HG03196 (cell line): ENCODE measurements at regions not wholly inside any gene's neighbourhood (a gene's known extent, or its start where the extent isn't known, plus 50 kb on each side); places are given as distances from the start of the nearest gene placed in this dataset.

ENCODE experiments used
- ATAC-seq: cut with Tn5 transposase; IDR thresholded peaks from one replicate; pipeline ENCODE4 v1.9.1; 2021; ENCODE audit not compliant: unreplicated experiment

DNA sequence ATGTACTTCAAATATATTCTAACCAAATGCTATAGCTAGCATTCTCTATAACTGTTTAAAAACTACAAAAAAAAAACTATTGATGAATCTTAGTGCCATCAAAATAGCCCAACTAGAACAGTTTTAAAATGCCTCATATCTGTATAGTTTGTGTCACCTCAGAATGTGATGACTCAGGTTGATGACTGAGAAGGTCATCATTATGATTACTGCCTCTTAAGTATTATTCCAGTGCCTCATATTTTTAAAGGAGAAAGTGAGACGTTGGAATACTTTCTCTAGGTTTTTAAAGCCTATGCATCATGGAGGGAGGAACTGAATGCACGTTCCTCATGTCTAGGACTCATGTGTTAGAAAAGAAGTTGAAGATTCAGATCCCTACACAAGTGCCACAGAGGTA lies 88.2 kb downstream of the TMA16 start:
- ATAC-seq, result no peak

DNA sequence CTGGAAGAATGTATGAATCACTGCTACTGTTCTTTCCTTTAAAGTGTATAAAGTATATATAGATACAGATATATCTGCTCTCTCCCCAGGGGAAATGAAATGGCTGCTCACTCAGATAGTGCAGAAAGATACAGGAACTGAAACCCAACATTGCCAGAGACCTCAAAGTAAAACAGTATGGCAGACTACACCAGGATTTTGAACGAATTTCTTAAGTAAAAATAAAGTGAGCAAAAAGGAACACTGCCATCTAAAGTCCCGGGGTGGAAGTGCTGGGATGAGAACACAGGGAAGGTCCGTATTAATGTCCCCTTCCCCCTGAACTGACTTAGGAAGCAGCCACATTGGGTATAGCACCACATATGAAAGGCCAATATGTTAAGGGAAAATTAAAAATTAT lies 93.4 kb downstream of the TMA16 start:
- peak; percentile 53 for ATAC-seq

DNA sequence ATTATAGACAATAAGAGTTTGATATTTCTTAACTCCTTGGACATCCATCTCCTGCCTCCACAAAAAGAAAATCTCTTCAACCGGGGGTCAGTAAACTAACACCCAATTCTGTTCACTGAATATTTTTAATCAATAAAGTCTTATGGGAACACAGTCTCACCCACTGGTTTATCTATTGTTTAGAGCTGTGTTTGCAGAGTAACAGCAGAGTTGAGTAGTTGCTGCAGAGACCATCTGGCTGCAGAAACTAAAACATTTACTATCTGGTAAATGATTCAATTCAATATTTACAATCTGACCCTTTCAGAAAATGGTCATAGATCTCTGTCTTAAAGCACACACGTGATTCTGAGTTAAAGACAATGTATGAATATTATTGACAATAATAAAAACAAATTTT lies 94.0 kb downstream of the TMA16 start:
- ATAC-seq, result no peak

DNA sequence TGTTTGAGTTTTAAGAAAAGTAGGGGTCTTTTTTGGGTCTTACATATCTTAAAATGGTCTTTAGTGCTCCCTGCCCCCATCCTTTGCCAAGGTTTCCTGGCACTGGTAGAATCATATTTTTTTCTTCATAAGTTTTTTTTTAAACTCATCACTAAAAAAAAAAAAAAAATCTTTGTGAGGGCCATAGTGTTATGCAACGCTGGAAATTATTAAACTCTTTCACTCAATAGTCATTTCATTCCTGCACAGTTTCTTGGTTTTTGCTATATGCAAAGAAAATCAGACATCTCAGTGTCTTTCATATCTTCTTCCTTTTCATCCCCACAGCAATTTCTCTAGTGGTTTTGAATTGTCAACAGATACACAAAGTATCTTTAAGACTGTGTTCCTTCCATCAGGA lies 95.6 kb downstream of the TMA16 start:
- peak; percentile 34 for ATAC-seq

DNA sequence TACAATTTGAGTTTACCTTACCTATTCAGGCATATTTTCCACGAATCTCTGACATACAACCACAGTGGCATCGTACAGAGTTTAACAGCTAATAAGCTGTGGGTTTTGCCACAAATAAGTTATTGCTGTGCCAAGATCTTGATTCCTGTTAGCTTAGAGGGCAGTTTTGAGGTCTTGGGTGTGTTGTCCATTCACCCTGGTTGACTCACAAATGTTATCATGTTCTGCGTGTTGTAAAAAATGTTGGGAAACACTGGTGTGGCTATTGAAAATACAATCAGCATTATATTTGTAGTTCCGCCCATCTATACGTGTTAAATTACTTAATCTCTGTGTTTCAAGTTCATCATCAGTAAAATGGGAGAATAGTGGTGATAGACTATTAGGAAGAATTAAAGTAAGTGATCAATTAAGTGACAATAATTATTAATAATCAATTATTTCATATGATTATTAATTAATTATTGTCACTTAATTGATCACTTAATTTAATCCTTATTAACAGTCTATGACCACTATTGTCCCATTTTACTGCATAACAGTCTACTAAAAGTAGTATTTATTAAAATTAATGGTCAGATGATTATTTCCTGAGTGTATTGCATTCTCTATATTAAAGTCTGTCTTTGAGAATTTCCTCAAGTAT lies 96.3 kb downstream of the TMA16 start:
- ATAC-seq, result no peak

DNA sequence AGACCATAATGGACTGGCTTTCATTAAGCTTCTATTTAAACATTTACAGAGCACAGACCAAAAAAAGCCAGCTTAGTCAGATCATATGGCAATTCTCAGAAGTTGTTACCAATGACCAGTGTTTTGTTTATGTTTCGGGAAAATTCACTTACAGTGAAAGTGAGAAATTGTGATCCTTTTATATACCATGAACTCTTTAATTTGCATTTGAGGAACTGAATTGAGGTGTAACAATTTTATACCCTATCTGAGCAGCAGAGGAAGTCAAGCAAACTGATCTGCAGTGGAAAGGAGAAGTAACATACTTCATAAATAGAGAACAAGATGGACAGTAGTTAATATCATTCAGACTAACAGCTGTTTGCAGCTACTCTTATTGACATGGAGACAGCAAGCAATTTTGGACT lies 97.1 kb downstream of the TMA16 start:
- ATAC-seq, result peak; percentile 87

DNA sequence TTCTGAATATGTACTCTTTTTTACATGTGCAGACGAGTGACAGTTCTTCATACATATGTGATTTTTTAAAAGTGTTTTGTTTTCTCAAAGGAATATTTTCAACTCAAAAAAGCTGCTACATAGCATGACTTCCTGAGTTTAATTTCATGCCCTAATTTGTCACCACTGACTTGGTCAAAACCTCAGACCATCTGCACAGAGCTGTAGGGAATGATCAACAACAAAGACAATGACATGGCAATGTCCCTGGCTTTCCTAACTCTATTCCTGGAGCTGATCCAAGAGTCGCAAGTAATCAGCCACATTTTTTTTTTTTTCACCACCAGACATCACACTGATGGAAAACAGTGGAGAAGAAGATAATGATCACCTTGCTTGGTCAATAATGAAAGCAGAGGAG lies 97.7 kb downstream of the TMA16 start:
- no peak for ATAC-seq

DNA sequence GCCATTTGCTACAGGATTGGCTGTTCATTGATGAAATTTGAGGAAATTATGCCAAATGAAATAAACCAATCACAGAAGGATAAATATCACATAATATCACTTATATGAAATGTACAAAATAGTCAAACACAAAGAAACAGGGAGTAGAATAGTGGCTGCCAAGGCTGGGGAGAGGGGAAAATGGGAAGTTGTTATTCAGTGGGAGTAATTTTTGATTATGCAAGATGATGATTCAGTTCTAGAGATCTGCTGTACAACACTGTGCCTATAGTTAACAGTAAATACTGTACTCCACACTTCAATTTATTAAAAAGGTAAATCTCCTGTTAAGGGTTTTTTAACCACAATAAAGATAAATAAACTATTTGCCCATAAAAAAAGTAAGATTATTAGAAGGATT lies 101.1 kb downstream of the TMA16 start:
- no peak for ATAC-seq

DNA sequence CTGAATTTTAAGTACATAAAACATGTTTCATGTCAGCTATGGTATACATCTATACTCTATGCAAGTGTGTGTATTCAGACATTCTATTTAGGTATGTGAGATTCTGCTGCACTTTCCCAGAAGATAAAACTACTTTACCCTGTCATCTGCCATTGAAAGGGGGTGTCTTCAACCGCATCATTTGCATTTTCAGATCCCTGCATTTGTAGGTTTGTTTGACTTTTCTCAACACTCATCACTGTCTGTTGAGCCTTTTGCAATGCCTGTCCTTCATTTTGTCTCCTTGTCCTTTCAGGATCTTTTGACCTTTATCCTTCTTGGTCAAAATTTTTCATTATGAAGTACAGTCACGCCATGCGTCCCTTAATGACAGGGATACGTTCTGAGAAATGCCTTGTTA lies 103.5 kb downstream of the TMA16 start:
- no peak for ATAC-seq

DNA sequence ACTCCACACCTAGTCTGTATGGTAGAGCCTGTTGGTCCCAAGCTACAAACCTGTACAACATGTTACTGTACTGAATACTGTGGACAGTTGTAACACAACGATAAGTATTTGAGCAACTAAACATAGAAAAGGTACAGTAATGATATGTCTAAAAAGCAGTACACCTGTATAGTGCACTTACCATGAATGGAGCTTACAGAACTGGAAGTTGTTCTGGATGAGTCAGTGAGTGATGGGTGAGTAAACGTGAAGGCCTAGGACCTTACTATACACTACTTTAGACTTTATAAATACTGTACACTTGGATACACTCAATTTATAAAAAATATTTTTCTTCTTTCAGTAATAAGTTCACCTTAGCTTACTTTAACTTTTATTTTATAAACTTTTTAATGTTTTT lies 104.0 kb downstream of the TMA16 start:
- no peak for ATAC-seq

DNA sequence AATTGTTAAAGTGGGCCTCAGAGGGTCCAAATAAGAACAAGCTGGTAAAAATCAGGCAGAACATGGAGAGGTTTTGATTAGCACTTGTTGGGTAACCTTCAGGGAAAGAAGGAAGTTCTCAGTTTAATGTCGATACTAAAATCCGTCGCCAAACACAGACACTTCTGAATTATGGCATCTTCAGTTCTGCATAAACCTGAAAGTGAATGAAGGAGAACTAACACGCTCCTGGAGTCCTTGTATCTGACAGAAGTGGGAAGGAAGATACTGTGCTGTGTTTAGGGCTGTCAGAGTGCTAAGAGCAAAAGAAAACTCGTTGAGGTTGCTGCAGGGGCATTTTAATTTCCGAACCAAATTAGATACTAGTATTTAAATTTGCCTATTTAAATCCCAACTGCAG lies 106.2 kb downstream of the TMA16 start:
- ATAC-seq, result no peak

DNA sequence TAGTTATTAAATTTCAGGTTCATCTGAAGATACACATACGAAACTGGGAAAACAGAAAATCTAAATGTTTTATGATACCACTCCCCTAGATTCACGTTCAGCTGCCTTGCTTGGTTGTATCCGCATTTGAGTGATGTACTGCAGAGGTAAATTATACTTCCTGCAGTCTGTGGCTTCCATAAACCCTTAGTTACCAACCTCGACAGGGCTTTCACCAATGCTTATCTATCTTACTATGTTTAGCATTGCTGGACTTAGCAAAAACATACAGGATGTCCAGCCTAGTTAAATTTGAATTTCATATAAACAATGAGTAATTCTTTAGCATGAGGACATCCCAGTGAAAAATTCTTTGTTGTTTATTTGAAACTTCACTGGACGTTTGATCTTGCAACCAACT lies 108.8 kb downstream of the TMA16 start:
- no peak for ATAC-seq

DNA sequence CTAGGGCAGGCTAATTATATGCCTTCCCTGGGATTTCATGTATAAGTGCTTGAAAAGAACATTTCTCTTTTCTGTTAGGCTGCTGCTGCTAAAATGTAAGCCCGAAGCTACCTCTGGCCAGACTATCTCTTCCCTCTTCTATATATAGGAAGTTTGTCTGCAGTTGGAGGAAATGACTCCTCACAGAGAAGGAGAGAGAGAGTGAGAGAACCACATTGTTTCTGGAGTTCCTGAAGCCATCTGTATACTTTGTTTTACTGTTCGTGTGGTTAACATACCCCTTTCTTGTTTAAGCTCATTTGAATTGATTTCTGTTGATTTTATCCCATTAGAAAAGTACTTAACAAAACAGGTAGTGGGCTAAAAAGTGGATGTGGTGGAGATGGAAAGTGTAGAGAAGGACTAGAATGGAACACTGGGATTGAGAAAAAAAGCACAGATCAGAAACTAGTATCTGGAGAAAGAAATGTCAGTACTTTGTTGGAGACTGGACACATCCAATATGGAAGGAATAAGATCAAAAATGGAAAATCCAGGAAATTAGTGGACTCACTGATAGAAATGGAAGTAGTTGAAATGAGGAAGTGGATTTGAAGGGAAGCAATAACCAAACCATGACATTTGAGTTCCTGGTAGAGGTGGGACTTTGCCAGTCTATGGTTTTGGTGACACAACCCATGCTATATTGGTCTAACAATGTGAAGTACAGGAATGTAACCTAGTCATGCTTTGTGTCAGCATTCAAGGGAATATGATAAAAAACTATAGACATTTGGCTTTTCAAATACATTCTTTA lies 112.6 kb downstream of the TMA16 start:
- ATAC-seq, result no peak

DNA sequence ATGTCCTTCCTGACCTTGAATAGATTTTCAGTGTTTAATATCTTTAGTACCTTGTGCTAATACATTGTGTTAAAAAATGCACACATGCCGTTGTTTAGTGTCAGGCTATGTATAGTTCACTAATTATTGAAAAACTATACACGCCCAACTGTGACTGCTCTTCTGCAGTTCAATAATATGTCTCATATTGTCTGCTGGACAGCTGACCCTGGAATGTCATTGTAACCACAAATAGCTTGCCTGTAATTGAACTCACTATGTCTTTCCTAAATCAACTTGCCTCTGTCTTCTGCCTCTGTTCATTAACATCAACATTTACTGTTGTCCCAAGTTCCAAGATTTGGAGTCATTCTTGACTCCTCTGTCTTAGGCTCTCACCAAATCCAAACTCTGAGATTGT lies 114.5 kb downstream of the TMA16 start:
- no peak for ATAC-seq

DNA sequence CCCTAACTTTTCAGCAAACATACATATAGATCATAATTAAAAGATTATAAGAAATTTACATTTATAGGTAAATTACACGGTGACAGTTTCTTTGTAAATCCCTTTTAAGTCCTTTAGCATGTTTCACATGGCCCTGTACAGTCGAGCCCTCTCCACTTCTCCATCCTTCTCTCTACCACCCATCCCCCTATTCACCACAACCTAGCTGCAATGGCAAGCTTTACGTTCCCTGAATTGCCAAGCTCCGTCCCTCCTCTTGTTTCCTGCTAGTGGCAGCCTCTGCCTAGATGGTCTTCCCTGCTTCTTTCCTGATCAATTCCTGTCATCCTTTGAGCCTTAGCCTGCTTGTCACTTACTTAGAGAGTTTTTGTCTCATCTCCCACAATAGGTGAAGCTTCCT lies 116.2 kb downstream of the TMA16 start:
- ATAC-seq, result no peak

DNA sequence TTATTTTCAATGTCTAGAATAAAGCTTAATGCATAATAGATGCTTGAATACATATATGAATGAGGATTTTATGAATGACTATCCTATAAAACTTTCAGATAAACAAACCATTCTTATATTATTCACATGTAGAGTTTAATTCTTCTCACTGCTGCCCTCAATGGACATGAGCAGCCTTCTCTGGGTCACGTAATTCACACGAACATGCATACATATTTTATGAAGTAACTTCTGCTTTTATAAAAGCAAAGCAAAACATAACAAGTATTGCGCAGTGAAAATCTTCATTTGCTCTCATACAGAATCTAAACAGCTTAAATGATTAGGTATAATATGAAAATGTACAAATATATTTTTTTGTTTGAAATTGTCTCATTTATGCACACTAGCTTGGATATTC lies 116.7 kb downstream of the TMA16 start:
- no peak for ATAC-seq

DNA sequence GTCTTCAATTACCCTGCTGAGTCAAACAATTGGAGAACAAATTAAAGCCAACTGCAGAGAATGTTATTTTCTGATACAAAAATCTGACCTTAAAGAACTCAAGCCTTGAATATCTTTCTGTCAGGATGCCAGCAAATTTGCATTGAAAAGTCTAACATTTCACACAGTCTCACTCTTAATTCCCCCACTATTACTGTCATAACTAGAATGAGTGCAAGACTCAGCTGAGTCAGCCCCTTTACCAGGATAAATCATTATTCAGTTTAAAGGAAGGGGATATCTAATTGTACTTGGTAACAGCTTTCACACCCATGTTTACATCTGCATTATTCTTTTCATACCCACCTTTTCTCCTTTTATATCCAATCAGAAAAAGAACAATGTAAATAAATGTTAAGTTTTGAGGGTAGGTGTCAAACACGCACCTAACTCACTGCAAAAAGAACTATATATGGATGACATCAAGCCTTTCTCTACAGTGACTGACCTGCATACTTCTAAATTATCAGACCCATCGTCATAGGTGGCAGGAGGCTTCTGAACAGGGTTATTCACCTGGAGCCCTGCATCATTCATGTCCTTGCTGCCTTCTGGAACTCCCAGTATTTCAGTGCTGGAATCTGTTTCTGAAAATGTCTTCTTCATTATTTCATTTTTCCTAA lies 117.4 kb downstream of the TMA16 start:
- peak; percentile 59 for ATAC-seq

DNA sequence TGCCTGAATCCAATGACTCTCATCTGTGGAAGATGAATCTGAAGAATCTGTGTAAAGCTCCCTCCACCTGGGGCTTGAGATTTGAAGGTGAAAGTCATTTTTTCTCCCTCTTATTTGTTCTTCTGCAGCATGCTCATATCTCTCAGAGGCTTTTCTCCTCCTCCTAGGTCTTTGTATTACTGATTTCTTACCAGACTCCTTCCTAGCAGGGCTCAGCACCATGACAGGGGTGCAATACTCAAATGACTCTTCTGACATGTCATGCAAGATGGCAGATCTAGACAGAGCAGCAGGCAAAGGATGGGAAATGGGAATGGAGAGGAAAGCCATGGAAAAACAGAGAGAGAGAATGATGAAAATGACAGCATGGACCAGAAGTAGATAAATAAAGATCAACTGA lies 118.3 kb downstream of the TMA16 start:
- ATAC-seq, result no peak

DNA sequence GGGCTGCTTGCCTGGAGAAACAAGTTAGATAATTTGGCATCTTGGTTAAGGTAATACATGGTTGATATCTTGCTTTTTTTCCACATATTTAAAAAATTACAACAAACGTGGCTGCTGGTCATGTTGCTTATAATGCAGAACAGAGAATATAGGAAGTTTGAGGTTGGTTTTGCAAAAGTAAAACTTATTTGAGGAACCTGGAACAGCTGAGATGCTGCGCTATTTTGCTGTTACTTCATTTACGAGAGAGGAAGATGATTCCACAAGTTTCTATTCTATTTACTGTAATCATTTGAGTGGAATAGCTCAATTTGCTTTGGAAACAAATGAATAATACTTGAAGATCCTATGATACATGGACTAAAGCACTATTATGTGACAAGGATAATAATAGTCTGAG lies 118.9 kb downstream of the TMA16 start:
- no peak for ATAC-seq

DNA sequence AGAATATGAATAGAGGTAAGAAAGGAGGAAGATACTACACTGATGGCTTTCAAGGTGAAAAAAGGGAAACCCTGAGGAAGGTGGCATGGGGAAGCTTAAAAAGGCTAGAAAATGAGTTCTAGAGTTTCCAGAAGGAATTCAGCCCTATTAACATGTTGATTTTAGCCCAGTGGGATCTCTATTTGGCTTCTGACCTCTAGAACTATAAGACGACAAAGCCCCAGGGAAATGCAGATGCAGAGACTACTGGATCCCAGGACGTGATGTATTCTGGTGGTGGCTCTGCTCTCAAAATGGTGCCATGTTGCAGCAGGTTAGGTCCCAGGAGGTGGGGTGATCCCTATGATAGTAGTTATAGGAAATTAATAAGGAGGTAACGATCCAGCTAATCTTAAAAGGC lies 120.4 kb downstream of the TMA16 start:
- ATAC-seq, result no peak

DNA sequence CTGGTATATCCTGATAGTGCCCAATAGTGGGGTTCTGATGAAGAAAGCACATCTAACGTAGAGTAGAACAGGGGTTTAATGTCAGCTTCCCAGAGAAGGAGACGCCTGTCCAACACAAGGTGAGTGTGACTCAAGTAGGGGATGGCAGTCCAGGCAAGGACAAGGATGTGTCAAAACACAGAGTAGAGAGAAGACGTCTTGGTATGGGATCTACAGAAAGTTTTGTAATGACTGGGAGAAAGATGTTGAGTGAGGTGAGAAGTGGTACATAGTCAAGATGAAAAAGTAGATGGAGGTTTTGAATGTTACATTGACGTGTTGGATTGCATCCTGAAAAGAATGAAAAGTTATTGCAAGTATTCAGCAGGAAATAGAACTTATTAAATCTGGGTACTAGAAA lies 124.4 kb downstream of the TMA16 start:
- ATAC-seq, result no peak

DNA sequence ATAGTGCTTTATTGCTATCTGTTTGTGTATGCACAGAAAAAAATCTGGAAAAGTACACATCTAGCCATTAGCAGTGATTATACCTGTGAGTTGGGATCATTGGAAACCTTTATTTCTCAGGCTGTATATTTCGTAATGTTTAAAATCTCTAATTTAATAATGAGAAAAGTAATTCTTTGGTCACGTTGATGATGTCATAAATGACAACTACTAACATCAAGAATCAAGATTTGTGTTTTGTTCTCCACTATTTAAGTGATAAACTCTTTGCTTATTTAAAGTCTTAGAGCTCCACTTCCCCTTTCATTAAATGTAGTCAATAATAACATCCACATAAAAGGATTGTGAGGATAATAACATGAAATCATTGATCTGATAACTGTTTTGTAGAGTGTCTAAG lies 126.2 kb downstream of the TMA16 start:
- ATAC-seq, result no peak
